ENCODE measurements at regions not wholly inside any gene's neighbourhood (a gene's known extent, or its start where the extent isn't known, plus 50 kb on each side); places are given as distances from the start of the nearest gene placed in this dataset.

DNA sequence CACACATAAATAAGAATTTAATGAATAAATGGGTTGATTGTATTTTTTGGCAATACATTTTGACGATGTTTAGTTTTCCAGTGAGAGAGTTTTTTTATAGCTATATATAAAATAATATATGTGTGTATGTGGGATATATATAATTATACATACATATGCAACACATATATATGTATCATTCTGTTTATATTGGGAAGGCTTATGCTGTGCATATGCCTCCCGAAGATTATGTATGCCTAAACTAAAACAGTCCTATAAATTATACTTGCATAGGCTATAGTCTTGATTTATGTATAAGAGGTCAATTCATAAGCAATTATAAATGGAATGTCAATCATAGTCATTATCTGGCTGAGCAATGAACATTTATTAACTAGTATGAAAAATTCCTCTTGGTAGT, 151.3 kb upstream of the HMHB1 start:
- TF ChIP-seq, protein P1, sequence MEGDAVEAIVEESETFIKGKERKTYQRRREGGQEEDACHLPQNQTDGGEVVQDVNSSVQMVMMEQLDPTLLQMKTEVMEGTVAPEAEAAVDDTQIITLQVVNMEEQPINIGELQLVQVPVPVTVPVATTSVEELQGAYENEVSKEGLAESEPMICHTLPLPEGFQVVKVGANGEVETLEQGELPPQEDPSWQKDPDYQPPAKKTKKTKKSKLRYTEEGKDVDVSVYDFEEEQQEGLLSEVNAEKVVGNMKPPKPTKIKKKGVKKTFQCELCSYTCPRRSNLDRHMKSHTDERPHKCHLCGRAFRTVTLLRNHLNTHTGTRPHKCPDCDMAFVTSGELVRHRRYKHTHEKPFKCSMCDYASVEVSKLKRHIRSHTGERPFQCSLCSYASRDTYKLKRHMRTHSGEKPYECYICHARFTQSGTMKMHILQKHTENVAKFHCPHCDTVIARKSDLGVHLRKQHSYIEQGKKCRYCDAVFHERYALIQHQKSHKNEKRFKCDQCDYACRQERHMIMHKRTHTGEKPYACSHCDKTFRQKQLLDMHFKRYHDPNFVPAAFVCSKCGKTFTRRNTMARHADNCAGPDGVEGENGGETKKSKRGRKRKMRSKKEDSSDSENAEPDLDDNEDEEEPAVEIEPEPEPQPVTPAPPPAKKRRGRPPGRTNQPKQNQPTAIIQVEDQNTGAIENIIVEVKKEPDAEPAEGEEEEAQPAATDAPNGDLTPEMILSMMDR (conservative IDR thresholded peaks at IDR 0.05; ENCODE audit: low read depth, low read length) = no peak
- no peak for TF ChIP-seq EZH2 (IDR thresholded peaks at IDR 0.05; ENCODE audit: borderline replicate concordance, low read depth, low read length, poor library complexity, severe bottlenecking)
